Neural cell (in vitro differentiated cells): ENCODE measurements at regions not wholly inside any gene's neighbourhood (a gene's known extent, or its start where the extent isn't known, plus 50 kb on each side); places are given as distances from the start of the nearest gene placed in this dataset.

Experiments
- H2AFZ ChIP-seq: fragments of 200-600, 300-800 bp; sonication (generic), shearing (Covaris generic); 2 replicates; pipeline ENCODE4 v1.6.0; 2014; ENCODE audit warnings: low read depth, mild to moderate bottlenecking, antibody characterized with exemption, low read length, moderate library complexity
- H3F3A ChIP-seq: fragments of 200-600 bp; shearing (Covaris generic); 2 replicates; pipeline ENCODE4 v1.6.1; 2016; ENCODE audit warnings: mild to moderate bottlenecking, moderate library complexity, mixed read lengths, antibody characterized with exemption, low read length; ENCODE audit not compliant: insufficient read depth, poor library complexity, severe bottlenecking
- H3K27ac ChIP-seq: fragments of 200-600, 300-800 bp; sonication (generic), shearing (Covaris generic); 2 replicates; pipeline ENCODE4 v1.5.1; 2014; ENCODE audit warnings: mild to moderate bottlenecking, low read length, moderate library complexity
- H3K27me3 ChIP-seq: fragments of 300-800, 200-600 bp; sonication (generic), shearing (Covaris generic); 2 replicates; pipeline ENCODE4 v1.6.0; 2014; ENCODE audit warnings: mild to moderate bottlenecking, low read depth, low read length, moderate library complexity; ENCODE audit not compliant: insufficient read depth
- H3K36me3 ChIP-seq: fragments of 300-800, 200-600 bp; sonication (generic), shearing (Covaris generic); 2 replicates; pipeline ENCODE4 v1.5.1; 2014; ENCODE audit warnings: mild to moderate bottlenecking, antibody characterized with exemption, low read length, moderate library complexity; ENCODE audit not compliant: insufficient read depth
- H3K4me2 ChIP-seq: fragments of 300-800, 200-600 bp; sonication (generic), shearing (Covaris generic); 2 replicates; pipeline ENCODE4 v1.6.0; 2014; ENCODE audit warnings: mild to moderate bottlenecking, low read length
- H3K4me3 ChIP-seq: fragments of 300-800, 200-600 bp; sonication (generic), shearing (Covaris generic); 2 replicates; pipeline ENCODE4 v1.5.1; 2014; ENCODE audit warnings: mild to moderate bottlenecking, low read length, moderate library complexity
- H3K79me2 ChIP-seq: fragments of 200-600 bp; shearing (Covaris generic); replicated peaks from 2 replicates; pipeline ENCODE4 v1.6.0; 2014; ENCODE audit warnings: mild to moderate bottlenecking, low read length, moderate library complexity; ENCODE audit not compliant: insufficient read depth
- H3K9ac ChIP-seq: fragments of 300-800, 200-600 bp; sonication (generic), shearing (Covaris generic); 2 replicates; pipeline ENCODE4 v1.6.1; 2016; ENCODE audit warnings: mild to moderate bottlenecking, low read length, mixed read lengths
- H3K9me2 ChIP-seq: fragments of 200-600 bp; shearing (Covaris generic); 2 replicates; pipeline ENCODE4 v1.6.1; 2016; ENCODE audit warnings: mild to moderate bottlenecking, low read length, mixed read lengths; ENCODE audit not compliant: insufficient read depth
- H3K9me3 ChIP-seq: fragments of 200-600, 300-800 bp; sonication (generic), shearing (Covaris generic); 2 replicates; pipeline ENCODE4 v1.6.1; 2016; ENCODE audit warnings: mild to moderate bottlenecking, mixed run types, low read length, moderate library complexity, mixed read lengths
- H4K20me1 ChIP-seq: fragments of 200-600 bp; shearing (Covaris generic); 2 replicates; pipeline ENCODE4 v1.6.1; 2016; ENCODE audit warnings: mild to moderate bottlenecking, mixed run types; ENCODE audit not compliant: insufficient read depth
- CTCF ChIP-seq: fragments of 450-650 bp; IDR thresholded peaks from 2 replicates; pipeline ENCODE4 v1.5.1; 2014; ENCODE audit warnings: antibody characterized with exemption, mild to moderate bottlenecking, moderate library complexity; ENCODE audit not compliant: poor library complexity, severe bottlenecking
- EP300 ChIP-seq: fragments of 450-650 bp; conservative IDR thresholded peaks from 2 replicates; pipeline ENCODE4 v1.6.1; 2014; ENCODE audit warnings: antibody characterized with exemption, mild to moderate bottlenecking, moderate library complexity; ENCODE audit not compliant: poor library complexity, severe bottlenecking
- EZH2 ChIP-seq: fragments of 200-600, 300-800 bp; shearing (Covaris generic), sonication (generic); IDR thresholded peaks from 2 replicates; pipeline ENCODE4 v1.6.1; 2014; ENCODE audit warnings: antibody characterized with exemption, low read length, borderline replicate concordance, mild to moderate bottlenecking; ENCODE audit not compliant: insufficient read depth, poor library complexity, severe bottlenecking
- MXI1 ChIP-seq: fragments of 450-650 bp; conservative IDR thresholded peaks from 2 replicates; pipeline ENCODE4 v1.6.1; 2014; ENCODE audit warnings: antibody characterized with exemption, mild to moderate bottlenecking; ENCODE audit not compliant: poor library complexity, severe bottlenecking
- POLR2AphosphoS5 ChIP-seq: IDR thresholded peaks from 2 replicates; pipeline ENCODE4 v1.6.1; 2012
- RAD21 ChIP-seq: fragments of 450-650 bp; conservative IDR thresholded peaks from 2 replicates; pipeline ENCODE4 v1.6.1; 2014; ENCODE audit warnings: antibody characterized with exemption, mild to moderate bottlenecking, moderate library complexity
- REST ChIP-seq: IDR thresholded peaks from 2 replicates; pipeline ENCODE4 v1.6.1; 2012; ENCODE audit warnings: borderline replicate concordance
- SMC3 ChIP-seq: fragments of 450-650 bp; conservative IDR thresholded peaks from 2 replicates; pipeline ENCODE4 v1.6.1; 2014; ENCODE audit warnings: antibody characterized with exemption, mild to moderate bottlenecking, moderate library complexity; ENCODE audit not compliant: poor library complexity
- TAF1 ChIP-seq: IDR thresholded peaks from 2 replicates; pipeline ENCODE4 v1.6.1; 2012; ENCODE audit warnings: low read depth

- Histone ChIP-seq H2AFZ (no peak overlapping the region), H3F3A (no peaks in the 10 kb centered on the region), H3K9me2 (no peaks in the 10 kb centered on the region), H3K27ac (no peak overlapping the region), H3K9me3 (no peaks in the 10 kb centered on the region), H3K9ac (no peak overlapping the region), H3K4me2 (no peak overlapping the region), H4K20me1 (no peaks in the 10 kb centered on the region), H3K79me2 (no peaks in the 10 kb centered on the region), H3K4me3 (no peak overlapping the region), H3K36me3 (no peaks in the 10 kb centered on the region), H3K27me3 (no peaks in the 10 kb centered on the region)
- TF ChIP-seq CTCF (no peak), MXI1 (no peak), RAD21 (no peak), EZH2 (no peak), EP300 (no peak), SMC3 (no peak), REST (no peak), POLR2AphosphoS5 (no peak), TAF1 (no peak)
Observed at GRCh38 chr13:88329066-88329465, 657.9 kb downstream of the SLITRK5 start.

- no peak overlapping the region for H3K27ac ChIP-seq
- no peaks in the 10 kb centered on the region for H3K36me3 ChIP-seq
- no peak overlapping the region for H3K4me2 ChIP-seq
- no peak overlapping the region for H2AFZ ChIP-seq
- no peaks in the 10 kb centered on the region for H4K20me1 ChIP-seq
- no peaks in the 10 kb centered on the region for H3K9me3 ChIP-seq
- no peak overlapping the region for H3K9ac ChIP-seq
- H3K27me3 ChIP-seq: no peaks in the 10 kb centered on the region
- no peaks in the 10 kb centered on the region for H3K79me2 ChIP-seq
- H3K4me3 ChIP-seq: no peak overlapping the region
- no peaks in the 10 kb centered on the region for H3F3A ChIP-seq
- H3K9me2 ChIP-seq: no peaks in the 10 kb centered on the region
- TF ChIP-seq POLR2AphosphoS5 (no peak), SMC3 (no peak), TAF1 (no peak), MXI1 (no peak), REST (no peak)
Observed at GRCh38 chr13:88339271-88339741, 668.1 kb downstream of the SLITRK5 start.
